GM19463 (cell line): ENCODE measurements at regions not wholly inside any gene's neighbourhood (a gene's known extent, or its start where the extent isn't known, plus 50 kb on each side); places are given as distances from the start of the nearest gene placed in this dataset.
"Not testable (repeated sequence)": the region's sequence is repeated elsewhere in the genome, so short reads cannot be mapped to it uniquely, and the experiment has no call there.

Experiments used
- ATAC-seq: cut with Tn5 transposase; IDR thresholded peaks from one replicate; pipeline ENCODE4 v1.9.1; 2021; ENCODE audit warnings: mild to moderate bottlenecking, moderate library complexity; ENCODE audit not compliant: unreplicated experiment

DNA sequence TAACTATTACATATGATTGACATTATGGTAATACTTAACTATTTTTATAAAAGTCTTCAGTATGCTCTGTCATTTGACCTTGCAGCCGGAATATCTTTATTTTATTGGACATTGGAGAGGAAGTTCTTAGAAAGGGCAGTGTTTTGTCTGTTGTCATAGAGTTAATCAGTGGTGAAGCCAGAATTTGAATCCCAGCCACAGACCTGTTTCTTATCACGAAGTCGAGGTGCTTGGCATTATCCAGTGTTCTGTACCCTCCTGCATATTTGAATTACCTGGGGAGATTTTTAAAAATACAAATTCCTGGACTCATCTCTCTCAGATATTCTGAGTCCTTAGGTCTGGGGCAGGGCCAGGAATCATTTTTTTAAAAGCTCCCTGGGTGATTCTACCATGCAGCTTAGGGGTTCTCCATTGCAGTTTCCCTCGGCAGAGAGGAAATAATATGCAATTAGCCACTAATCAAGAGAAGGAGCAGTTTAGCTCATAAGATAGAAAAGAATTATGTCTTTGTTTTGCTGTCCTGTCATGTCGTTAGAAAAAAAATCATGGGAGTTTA lies 195.6 kb upstream of the CFAP20DC start:
- no peak for ATAC-seq

GRCh38 chr3:59244343-59244742 lies 194.5 kb upstream of the CFAP20DC start:
- no peak for ATAC-seq

DNA sequence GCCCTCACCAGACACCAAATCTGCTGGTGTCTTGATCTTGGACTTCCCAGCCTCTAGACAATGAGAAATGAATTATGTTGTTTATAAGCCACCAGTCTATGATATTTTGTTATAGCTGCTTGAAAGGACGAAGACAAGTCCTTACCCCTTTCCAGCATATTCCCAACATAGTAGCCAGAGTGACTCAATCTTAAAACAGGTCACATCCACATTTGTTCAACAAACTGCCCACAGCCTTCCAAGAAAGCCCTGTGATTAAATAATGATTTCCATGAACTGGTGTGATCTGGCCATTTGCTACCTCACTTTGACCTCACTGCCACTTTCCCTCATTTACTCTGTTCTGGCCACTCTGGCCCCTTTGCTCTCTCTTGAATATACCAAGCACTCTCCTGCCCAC lies 193.7 kb upstream of the CFAP20DC start:
- ATAC-seq = no peak

DNA sequence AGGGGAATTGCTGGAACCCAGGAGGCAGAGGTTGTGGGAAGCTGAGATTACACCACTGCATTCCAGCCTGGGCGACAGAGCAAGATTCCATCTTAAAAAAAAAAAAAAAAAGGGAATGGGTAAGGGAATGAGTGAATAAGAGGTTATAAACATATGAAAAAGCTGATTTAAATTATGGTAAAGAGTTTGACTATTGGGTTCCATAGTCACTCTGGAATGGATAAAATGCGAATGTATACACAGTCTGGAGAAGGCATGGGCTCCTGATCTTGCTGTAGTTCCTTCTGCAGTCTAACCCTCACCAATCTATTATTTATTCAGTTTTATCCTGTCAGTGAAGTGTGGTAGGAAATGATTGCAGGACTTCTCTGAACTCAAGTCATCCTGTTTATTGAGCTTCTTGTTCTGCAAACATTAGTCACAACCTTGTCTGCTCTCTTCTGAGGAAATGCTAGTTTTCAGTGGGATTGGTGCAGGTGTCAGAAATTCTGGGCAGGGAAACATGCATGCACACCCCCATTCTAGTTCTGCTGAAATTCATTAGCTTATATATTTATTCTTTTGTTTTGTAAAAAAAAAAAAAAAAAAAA lies 190.9 kb upstream of the CFAP20DC start:
- no peak for ATAC-seq

DNA sequence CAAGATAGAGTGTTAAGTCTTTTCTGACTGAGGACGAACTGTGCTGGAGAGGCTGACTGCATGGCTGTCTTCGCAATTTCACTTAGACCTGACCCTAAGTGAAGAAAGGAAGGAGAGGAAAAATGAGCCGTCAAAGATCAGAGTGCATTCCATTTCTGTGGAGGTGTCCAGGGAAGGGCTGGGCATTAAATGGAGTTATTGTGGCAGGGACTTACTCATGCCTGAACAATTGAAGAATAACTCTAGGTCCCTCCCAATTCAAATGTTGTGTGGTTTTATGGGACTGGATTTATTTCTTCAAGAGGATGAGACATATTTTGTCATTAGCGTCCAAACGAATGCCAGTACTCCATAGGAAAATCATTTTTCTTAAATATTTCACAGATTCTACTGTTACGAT lies 187.3 kb upstream of the CFAP20DC start:
- ATAC-seq = no peak

GRCh38 chr3:59235634-59236012 lies 185.8 kb upstream of the CFAP20DC start:
- ATAC-seq = peak; percentile 90

GRCh38 chr3:59234884-59235633 lies 185.2 kb upstream of the CFAP20DC start:
- ATAC-seq = no peak

GRCh38 chr3:59230379-59230778 lies 180.6 kb upstream of the CFAP20DC start:
- ATAC-seq = not testable (repeated sequence)

DNA sequence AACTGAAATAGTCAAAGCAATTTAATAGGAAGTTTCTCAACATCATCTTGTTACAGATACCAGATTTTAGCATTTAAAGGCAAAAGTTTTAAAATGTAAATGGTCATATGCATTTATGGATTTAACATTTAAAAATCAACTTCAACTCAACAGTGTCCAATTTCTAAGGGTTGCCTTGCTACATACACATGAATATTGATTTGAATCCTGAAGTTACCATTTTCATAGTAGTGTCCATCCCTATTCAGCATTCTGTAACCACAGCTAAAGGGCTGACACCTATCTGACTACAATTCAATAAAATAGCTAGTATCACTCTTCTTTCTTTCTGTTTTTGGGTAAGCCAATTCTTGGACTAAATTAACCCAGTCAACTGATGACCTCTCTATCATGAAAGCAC lies 164.0 kb upstream of the CFAP20DC start:
- no peak for ATAC-seq

DNA sequence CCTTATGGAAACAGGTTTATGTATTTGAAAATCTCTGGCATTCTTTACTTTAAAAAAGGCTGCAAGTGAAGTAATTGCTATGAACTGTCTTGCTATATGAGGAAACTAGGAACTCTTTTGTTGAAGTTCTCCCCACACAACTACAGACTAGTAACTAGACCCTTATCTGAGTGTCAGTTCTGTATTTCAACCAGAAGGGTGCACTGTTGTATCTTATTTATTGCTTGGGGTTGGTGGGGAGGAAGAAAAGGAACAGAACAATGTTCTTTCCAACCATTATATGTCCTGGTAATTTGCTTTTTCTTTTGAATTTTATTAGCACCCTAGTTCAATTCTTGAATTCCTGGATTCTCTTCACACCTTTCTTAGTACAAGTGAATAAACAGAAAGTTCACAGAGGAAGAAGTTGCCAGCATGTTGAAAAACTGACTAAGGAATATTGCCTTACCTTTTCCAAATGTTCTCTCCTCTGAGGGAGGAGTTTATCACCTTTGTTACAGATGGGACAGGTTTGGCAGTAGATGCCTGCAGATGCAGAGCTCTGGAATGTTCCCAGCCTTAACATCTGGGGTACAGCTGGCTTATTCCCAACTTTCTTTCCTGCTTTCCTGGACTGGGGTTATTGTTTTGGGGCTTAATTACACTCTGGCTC lies 162.4 kb upstream of the CFAP20DC start:
- peak; percentile 76 for ATAC-seq

GRCh38 chr3:59210260-59210659 lies 160.4 kb upstream of the CFAP20DC start:
- ATAC-seq = no peak

- ATAC-seq = no peak
Observed at GRCh38 chr3:59192473-59192872, 142.6 kb upstream of the CFAP20DC start.

- no peak for ATAC-seq
Observed at GRCh38 chr3:59191651-59192050, 141.8 kb upstream of the CFAP20DC start.

DNA sequence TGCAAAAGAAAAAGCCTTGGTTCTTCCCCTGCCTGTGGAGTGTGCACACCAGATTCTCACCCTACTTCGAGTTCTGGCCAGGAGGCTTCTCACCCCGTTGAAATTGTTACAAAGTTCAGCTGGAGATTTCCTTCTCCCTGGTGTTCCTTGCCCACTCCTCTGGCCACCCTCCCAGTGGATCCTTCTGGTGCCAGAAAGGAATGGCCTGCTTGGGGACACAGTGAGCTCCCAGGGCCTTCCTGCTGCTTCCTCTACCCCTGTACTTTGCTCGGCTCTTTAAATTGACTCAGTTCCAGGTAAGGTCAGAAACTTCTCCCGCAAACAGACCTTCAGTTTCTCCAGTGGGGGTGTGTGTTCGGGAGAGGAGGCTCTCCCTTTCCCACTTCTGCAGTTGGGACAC lies 140.1 kb upstream of the CFAP20DC start:
- ATAC-seq = no peak

DNA sequence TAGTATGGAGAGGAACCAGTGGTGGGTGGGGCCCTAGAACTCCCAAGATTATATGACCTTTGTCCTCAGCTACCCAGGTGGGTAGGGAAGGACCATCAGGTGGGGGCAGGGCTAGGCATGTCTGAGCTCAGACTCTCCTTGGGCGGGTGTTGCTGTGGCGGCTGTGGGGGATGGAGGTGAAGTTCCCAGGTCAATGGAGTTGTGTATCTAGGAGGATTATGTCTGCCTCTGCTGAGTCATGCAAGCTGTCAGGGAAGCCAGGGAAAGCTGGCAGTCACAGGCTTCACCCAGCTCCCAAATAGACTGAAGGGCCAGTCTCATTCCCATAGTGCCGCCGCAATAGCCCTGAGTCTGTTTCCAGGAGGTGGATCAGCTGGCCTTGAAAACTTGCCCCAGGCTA lies 139.7 kb upstream of the CFAP20DC start:
- ATAC-seq = no peak

DNA sequence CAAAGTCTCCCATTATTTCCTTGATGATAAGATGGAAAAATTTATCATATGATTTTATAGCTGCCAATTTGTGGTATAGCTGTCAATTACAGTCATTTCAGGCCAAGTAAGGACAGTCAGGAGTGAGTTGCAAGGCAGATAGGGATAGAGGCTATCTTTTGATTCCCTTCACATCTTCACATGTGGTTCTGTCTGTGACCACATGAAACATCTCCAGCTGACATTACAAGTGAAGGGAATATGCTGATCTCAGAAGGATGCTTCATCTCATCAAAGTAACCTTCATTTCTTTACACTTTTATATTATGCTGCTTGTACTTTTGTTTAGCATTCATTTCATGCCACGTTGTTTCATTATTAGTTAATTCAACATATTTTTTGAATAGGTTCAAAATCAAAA lies 136.9 kb upstream of the CFAP20DC start:
- no peak for ATAC-seq

DNA sequence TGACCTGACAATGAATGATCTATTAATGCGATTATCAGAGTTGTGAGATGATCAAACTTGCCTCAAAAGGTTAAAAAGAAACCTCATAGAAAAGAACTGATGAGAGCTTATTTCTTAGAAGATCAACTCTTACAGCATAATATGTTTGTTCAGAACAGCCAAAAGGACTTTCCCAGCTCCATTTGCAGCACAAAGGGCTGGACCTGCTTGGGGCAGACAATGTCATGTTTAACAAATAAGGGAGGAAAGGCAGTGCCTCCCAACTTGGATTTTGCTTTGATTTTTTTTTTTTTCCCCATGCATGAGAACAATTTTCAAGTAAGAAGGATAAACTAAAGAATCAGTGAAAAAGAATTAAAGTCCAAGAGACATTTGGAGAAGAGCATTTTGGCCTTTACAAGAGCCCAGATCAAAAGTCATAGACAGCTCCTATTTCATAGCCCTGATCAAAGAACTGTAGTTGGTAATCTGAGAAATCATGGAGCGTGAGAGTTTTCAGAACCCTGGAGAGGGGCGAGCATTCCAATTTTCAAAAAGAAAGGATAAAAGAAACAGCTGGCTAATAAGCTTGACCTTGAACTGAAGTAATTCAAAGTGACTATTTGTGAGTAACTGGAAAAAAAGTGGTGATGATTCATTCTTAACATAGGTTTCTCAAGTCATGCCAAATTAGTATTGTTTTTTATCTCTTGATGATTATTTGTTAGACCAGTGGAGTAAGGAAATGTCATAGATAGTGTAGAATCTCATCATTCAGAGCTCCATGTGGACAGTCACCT lies 136.0 kb upstream of the CFAP20DC start:
- ATAC-seq = no peak

- no peak for ATAC-seq
Observed at GRCh38 chr3:59180006-59180405, 130.2 kb upstream of the CFAP20DC start.

DNA sequence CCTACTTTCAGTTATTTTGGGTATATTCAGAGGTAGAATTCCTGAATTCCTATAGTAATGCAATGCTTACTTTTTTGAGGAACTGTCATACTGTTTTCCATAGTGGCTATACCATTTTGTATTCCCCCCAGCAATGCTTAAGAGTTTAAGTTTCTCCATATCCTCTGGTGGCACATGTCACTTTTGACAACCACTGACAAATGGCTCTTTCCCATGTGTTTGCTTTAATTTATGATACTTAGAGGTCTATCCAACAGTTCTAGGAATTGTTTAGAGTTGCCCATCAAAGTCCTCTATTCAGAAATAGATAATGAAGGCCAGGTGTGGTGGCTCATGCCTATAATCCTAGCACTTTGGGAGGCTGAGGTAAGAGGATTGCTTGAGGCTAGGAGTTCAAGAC lies 128.9 kb upstream of the CFAP20DC start:
- no peak for ATAC-seq

- no peak for ATAC-seq
Observed at GRCh38 chr3:59171491-59171890, 121.7 kb upstream of the CFAP20DC start.

GRCh38 chr3:59170166-59170565 lies 120.3 kb upstream of the CFAP20DC start:
- not testable (repeated sequence) for ATAC-seq
